ENCODE measurements at regions not wholly inside any gene's neighbourhood (a gene's known extent, or its start where the extent isn't known, plus 50 kb on each side); places are given as distances from the start of the nearest gene placed in this dataset.

DNA sequence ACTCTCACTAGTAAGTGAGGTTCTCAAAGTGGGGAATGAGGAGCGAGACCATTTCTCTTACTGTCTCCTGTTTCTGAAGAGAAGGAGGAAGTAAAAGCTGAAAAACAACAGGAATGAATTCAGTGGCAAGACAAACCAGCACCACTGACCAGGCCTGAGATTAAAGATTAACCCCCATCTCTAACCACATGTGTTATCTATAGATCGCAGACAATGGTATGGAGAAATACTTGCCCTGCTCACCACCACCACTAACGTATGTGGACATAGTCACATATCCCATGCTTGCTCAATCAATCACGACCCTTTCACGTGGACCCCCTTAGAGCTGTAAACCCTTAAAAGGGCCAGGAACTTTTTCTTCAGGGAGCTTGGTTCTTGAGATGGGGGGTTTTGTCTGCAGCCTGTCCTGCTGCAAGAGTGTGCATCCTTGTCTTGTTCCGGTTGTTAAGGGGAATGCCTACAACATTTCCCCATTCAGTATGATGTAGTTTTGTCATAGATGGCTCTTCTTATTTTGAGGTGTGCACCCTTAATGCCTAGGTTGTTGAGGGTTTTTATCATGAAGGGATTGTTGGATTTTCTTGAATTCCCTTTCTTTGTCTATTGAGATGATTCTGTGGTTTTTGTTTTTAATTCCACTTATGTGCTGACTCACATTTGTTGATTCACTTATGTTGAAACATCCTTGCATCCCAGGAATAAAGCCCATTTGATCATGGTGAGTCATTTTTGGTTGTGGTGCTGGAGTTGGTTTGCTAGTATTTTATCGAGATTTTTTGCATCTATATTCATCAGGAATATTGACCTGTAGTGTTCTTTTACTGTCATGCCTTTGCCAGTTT lies 698.8 kb upstream of the LMO3 start:
- TF ChIP-seq POLR2AphosphoS5 (IDR thresholded peaks at IDR 0.05; ENCODE audit: low read depth, low read length): no peak
- TF ChIP-seq, protein P1, sequence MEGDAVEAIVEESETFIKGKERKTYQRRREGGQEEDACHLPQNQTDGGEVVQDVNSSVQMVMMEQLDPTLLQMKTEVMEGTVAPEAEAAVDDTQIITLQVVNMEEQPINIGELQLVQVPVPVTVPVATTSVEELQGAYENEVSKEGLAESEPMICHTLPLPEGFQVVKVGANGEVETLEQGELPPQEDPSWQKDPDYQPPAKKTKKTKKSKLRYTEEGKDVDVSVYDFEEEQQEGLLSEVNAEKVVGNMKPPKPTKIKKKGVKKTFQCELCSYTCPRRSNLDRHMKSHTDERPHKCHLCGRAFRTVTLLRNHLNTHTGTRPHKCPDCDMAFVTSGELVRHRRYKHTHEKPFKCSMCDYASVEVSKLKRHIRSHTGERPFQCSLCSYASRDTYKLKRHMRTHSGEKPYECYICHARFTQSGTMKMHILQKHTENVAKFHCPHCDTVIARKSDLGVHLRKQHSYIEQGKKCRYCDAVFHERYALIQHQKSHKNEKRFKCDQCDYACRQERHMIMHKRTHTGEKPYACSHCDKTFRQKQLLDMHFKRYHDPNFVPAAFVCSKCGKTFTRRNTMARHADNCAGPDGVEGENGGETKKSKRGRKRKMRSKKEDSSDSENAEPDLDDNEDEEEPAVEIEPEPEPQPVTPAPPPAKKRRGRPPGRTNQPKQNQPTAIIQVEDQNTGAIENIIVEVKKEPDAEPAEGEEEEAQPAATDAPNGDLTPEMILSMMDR (IDR thresholded peaks at IDR 0.05): no peak
- TF ChIP-seq, protein P2, sequence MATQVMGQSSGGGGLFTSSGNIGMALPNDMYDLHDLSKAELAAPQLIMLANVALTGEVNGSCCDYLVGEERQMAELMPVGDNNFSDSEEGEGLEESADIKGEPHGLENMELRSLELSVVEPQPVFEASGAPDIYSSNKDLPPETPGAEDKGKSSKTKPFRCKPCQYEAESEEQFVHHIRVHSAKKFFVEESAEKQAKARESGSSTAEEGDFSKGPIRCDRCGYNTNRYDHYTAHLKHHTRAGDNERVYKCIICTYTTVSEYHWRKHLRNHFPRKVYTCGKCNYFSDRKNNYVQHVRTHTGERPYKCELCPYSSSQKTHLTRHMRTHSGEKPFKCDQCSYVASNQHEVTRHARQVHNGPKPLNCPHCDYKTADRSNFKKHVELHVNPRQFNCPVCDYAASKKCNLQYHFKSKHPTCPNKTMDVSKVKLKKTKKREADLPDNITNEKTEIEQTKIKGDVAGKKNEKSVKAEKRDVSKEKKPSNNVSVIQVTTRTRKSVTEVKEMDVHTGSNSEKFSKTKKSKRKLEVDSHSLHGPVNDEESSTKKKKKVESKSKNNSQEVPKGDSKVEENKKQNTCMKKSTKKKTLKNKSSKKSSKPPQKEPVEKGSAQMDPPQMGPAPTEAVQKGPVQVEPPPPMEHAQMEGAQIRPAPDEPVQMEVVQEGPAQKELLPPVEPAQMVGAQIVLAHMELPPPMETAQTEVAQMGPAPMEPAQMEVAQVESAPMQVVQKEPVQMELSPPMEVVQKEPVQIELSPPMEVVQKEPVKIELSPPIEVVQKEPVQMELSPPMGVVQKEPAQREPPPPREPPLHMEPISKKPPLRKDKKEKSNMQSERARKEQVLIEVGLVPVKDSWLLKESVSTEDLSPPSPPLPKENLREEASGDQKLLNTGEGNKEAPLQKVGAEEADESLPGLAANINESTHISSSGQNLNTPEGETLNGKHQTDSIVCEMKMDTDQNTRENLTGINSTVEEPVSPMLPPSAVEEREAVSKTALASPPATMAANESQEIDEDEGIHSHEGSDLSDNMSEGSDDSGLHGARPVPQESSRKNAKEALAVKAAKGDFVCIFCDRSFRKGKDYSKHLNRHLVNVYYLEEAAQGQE (IDR thresholded peaks at IDR 0.05; ENCODE audit: insufficient read depth in 1 of 2, low read depth in 2 of 2, low read length in 1 of 2): no peak

Data from Panc1 (cell line).